Suprapubic skin (tissue), 4 donors: ENCODE measurements at regions not wholly inside any gene's neighbourhood (a gene's known extent, or its start where the extent isn't known, plus 50 kb on each side); places are given as distances from the start of the nearest gene placed in this dataset.

Experiments used
- DNase-seq, 2 donors: peaks; one replicate each; pipeline ENCODE4 v3.0.0-alpha.2; 2019; ENCODE audit warnings: low spot score in 2 of 2
- H3K27ac ChIP-seq: fragments of 200-600 bp; sonication (generic); one replicate; pipeline ENCODE4 v1.5.1; 2019
- H3K27me3 ChIP-seq: fragments of 200-600 bp; sonication (generic); one replicate; pipeline ENCODE4 v1.5.1; 2019
- H3K36me3 ChIP-seq: fragments of 200-600 bp; sonication (generic); one replicate; pipeline ENCODE4 v1.5.1; 2019
- H3K4me1 ChIP-seq: fragments of 200-600 bp; sonication (generic); one replicate; pipeline ENCODE4 v1.5.1; 2019
- H3K4me3 ChIP-seq: fragments of 200-600 bp; sonication (generic); one replicate; pipeline ENCODE4 v1.5.1; 2019; ENCODE audit warnings: mild to moderate bottlenecking
- H3K9me3 ChIP-seq: fragments of 200-600 bp; sonication (generic); one replicate; pipeline ENCODE4 v1.5.1; 2019
- EP300 ChIP-seq: sonication (generic); formaldehyde crosslinking; IDR thresholded peaks from one replicate; pipeline ENCODE4 v1.6.1; 2017; ENCODE audit warnings: antibody characterized with exemption
- POLR2A ChIP-seq, 2 donors: fragments of 450-650 bp; IDR thresholded peaks; one replicate each; pipeline ENCODE4 v1.6.1; 2017; ENCODE audit warnings: antibody characterized with exemption in 2 of 2, mild to moderate bottlenecking in 2 of 2, moderate library complexity in 2 of 2
- POLR2AphosphoS5 ChIP-seq, 3 donors: sonication (generic); formaldehyde crosslinking; IDR thresholded peaks; one replicate each; pipeline ENCODE4 v1.6.1; 2017; ENCODE audit warnings: antibody characterized with exemption in 3 of 3
- WGBS: methylation state at CpG from one replicate; pipeline ENCODE4 v1.1.5; 2018; 5-methylcytosine and 5-hydroxymethylcytosine counted together
- TF ChIP-seq, protein P1 (sequence below), 2 donors: fragments of 200-600 bp in 1 of 2; fragments of 450-650 bp in 1 of 2; sonication (generic) in 1 of 2; IDR thresholded peaks; one replicate each; pipeline ENCODE4 v1.5.1; 2016 to 2019; ENCODE audit warnings: antibody characterized with exemption in 2 of 2, mild to moderate bottlenecking in 1 of 2, moderate library complexity in 1 of 2

DNA sequence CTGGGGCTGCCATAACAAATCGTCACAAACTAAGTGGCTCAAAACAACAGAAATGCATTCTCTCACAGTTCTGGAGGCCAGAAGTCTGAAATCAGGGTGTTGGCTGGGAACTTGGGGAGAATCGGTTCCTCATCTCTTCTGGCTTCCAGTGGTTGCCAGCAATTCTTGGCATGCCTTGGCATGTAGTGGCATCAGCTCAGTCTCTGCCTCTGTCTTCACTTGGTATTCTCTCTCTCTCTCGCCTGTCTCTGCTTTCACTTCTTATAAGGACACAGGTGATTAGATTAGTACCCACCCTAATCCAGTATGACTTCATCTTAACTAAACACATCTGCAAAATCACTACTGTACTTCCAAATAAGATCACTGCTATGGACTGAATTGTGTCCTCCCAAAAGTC lies 695.4 kb upstream of the ID2 start:
- Histone ChIP-seq H3K4me1 (peaks cover 12% of the 10 kb centered on the region), H3K36me3 (no peaks in the 10 kb centered on the region), H3K27ac (no peak overlapping the region), H3K27me3 (no peaks in the 10 kb centered on the region), H3K9me3 (peaks cover 6% of the 10 kb centered on the region), H3K4me3 (no peak overlapping the region)
- no peak for TF ChIP-seq POLR2A (IDR thresholded peaks at IDR 0.05)
- no peak for TF ChIP-seq POLR2AphosphoS5 (IDR thresholded peaks at IDR 0.05)
- no peak for TF ChIP-seq EP300
- TF ChIP-seq, protein P1, sequence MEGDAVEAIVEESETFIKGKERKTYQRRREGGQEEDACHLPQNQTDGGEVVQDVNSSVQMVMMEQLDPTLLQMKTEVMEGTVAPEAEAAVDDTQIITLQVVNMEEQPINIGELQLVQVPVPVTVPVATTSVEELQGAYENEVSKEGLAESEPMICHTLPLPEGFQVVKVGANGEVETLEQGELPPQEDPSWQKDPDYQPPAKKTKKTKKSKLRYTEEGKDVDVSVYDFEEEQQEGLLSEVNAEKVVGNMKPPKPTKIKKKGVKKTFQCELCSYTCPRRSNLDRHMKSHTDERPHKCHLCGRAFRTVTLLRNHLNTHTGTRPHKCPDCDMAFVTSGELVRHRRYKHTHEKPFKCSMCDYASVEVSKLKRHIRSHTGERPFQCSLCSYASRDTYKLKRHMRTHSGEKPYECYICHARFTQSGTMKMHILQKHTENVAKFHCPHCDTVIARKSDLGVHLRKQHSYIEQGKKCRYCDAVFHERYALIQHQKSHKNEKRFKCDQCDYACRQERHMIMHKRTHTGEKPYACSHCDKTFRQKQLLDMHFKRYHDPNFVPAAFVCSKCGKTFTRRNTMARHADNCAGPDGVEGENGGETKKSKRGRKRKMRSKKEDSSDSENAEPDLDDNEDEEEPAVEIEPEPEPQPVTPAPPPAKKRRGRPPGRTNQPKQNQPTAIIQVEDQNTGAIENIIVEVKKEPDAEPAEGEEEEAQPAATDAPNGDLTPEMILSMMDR (IDR thresholded peaks at IDR 0.05): no peak
- WGBS: 45% methylated on average over 3 of the region's 3 CpGs
- DNase-seq: no peak

DNA sequence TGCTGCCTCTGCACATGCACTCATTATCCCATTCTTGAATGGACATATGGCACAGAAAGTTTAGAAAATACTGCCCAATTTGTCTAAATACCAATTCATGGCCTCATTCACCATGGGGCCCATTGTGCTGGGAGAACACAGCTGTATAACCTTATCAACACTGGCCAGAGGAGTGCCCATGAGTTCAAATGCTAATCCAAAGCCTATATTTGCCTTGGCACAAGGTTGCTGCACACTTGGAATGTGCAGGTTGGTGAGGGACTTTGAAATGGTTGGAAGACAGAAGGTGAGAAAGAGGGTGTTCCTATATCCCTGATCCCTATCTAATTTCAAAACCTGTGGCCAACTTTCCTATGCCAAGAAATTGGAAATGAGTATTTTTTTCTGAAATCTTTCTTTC lies 693.9 kb upstream of the ID2 start:
- Histone ChIP-seq H3K4me1 (peaks cover 12% of the 10 kb centered on the region), H3K27ac (no peak overlapping the region), H3K27me3 (no peaks in the 10 kb centered on the region), H3K4me3 (no peak overlapping the region), H3K9me3 (no peaks in the 10 kb centered on the region), H3K36me3 (no peaks in the 10 kb centered on the region)
- no peak for TF ChIP-seq EP300
- no peak for DNase-seq

DNA sequence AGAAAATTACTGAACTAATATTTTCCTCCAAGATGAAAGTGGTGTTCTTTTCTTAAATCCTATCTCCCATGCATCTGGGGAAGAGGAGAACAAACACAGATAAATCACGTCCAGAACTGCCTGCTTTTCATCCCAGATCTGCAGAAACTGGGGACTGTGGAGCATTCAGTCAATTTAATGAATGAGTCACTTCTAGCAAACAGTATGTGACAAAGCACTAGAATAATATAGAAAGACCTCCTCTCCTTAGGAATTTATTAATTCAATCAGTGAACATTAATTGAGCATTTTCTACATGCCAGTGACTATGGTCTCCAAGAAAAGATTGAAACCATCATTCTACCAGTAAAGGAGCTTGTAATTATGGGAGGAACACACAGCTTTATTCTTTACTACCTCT lies 693.4 kb upstream of the ID2 start:
- no peak overlapping the region for H3K27ac ChIP-seq
- no peaks in the 10 kb centered on the region for H3K9me3 ChIP-seq
- no peaks in the 10 kb centered on the region for H3K36me3 ChIP-seq
- H3K4me1 ChIP-seq: peaks cover 12% of the 10 kb centered on the region
- no peak for TF ChIP-seq POLR2AphosphoS5 (IDR thresholded peaks at IDR 0.05)
- TF ChIP-seq EP300: no peak
- TF ChIP-seq POLR2A (IDR thresholded peaks at IDR 0.05): no peak
- TF ChIP-seq, protein P1 (IDR thresholded peaks at IDR 0.05): no peak
- DNase-seq: no peak
- 59% methylated on average over 1 of the region's 1 CpG for WGBS
- no peaks in the 10 kb centered on the region for H3K27me3 ChIP-seq
- no peak overlapping the region for H3K4me3 ChIP-seq

DNA sequence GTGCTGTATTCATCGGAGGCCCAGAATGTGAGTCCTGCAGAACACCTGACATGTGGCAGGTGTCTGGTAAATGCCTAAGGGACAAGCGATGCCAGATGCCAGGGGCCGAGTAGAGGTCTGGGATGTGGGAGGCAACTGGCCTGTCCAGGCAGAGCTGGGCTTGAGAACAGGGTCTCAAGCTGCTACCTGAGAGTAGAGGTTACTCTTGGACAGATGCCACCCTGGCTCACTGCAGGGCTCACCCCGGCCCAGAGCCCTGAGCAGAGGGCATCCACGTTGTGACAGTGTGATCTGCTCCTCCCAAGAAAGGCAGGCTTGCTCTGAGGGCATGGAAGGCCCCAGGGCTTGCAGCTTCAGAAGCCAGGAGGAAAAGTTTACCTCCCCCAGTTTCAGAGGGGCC lies 692.0 kb upstream of the ID2 start:
- Histone ChIP-seq H3K9me3 (no peaks in the 10 kb centered on the region), H3K27me3 (no peaks in the 10 kb centered on the region), H3K4me3 (no peak overlapping the region), H3K4me1 (peaks cover 12% of the 10 kb centered on the region), H3K36me3 (no peaks in the 10 kb centered on the region), H3K27ac (no peak overlapping the region)
- TF ChIP-seq, protein P1 (IDR thresholded peaks at IDR 0.05): no peak
- TF ChIP-seq EP300: no peak
- TF ChIP-seq POLR2AphosphoS5 (IDR thresholded peaks at IDR 0.05): no peak
- TF ChIP-seq POLR2A (IDR thresholded peaks at IDR 0.05): no peak
- 87% methylated on average over 3 of the region's 5 CpGs for WGBS
- DNase-seq: no peak

DNA sequence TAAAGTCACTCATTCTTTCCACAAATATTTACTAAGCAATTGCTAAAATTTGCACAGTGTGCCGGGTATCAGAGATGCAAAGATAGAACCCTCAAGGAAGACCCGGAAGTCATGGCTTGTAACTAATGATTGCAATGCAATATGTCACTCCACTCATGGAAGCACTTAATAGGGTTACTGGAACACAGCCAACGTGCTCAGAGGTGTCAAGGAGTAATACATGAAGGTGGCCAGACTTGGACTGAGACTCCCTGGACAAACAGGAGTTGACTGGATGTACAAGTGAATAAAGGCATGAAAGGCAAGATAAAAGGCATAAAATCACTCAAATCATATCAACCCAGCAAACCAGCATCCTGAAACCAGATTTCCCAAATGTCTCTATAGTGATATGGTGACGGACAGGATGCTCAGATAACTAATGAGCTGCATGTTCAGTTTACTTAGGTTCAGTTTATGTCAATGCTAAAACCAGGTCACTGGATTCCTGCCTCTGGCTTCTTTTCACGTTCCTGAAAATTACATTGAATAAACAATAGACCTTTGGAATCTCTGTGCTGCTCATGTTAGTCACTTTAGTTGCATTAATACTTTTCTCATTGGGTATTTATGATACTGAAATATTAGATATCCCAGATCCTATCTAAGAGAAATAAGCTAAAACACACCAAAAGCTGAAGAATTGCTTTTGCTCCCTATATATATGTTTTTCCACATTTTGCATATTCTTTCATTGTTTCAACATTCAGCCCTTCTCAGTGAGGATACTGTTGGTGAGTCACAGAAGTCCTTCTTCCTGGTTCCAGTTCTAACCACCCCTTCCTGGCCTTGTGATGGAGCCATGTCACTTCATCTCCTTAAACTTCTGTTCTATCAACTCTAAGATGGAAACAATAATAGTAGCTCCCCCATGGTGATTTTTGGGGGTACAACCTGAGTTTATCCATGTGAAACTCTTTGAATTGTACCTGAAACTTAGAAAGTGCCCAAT lies 688.9 kb upstream of the ID2 start:
- no peak for DNase-seq
- H3K4me3 ChIP-seq: no peak overlapping the region
- H3K9me3 ChIP-seq: no peaks in the 10 kb centered on the region
- TF ChIP-seq POLR2A (IDR thresholded peaks at IDR 0.05) (no peak), POLR2AphosphoS5 (IDR thresholded peaks at IDR 0.05) (no peak), EP300 (no peak)
- TF ChIP-seq, protein P1 (IDR thresholded peaks at IDR 0.05): no peak
- 68% methylated on average over 5 of the region's 5 CpGs for WGBS
- H3K27ac ChIP-seq: no peak overlapping the region
- no peaks in the 10 kb centered on the region for H3K27me3 ChIP-seq
- no peaks in the 10 kb centered on the region for H3K36me3 ChIP-seq
- H3K4me1 ChIP-seq: peaks cover 2% of the 10 kb centered on the region
